ENCODE measurements at regions not wholly inside any gene's neighbourhood (a gene's known extent, or its start where the extent isn't known, plus 50 kb on each side); places are given as distances from the start of the nearest gene placed in this dataset.

GRCh38 chr7:42350801-42351200 lies 113.8 kb upstream of the GLI3 start:
- Histone ChIP-seq H4K20me1 (replicated peaks; ENCODE audit: control insufficient read depth, extremely low read depth, insufficient read depth, low read length) (no peaks in the 10 kb centered on the region), H3K4me2 (ENCODE audit: insufficient read depth, low read length) (no peak overlapping the region), H3K4me3 (replicated peaks in 1 of 3; ENCODE audit: insufficient read depth in 1 of 3, low read depth in 1 of 3, low read length in 3 of 3) (no peak overlapping the region), H3K79me2 (ENCODE audit: control insufficient read depth, insufficient read depth, low read length) (no peaks in the 10 kb centered on the region), H3K9me3 (replicated peaks; ENCODE audit: control insufficient read depth, insufficient read depth, low read length) (no peaks in the 10 kb centered on the region), H3K9me1 (replicated peaks; ENCODE audit: control insufficient read depth, extremely low read depth, insufficient read depth, low read length) (no peaks in the 10 kb centered on the region), H3K27ac (ENCODE audit: insufficient read depth, low read depth, low read length) (no peak overlapping the region), H2AFZ (ENCODE audit: low read depth, low read length) (no peak overlapping the region), H3K27me3 (ENCODE audit: control insufficient read depth in 2 of 2, insufficient read depth in 2 of 2, low read length in 2 of 2) (no peaks in the 10 kb centered on the region), H3K9ac (replicated peaks; ENCODE audit: extremely low read depth, insufficient read depth, low read length) (no peak overlapping the region), H3K4me1 (ENCODE audit: control insufficient read depth, extremely low read depth, insufficient read depth, low read length) (no peaks in the 10 kb centered on the region), H3K36me3 (ENCODE audit: control insufficient read depth in 2 of 2, extremely low read depth in 1 of 2, insufficient read depth in 2 of 2, low read length in 2 of 2) (no peaks in the 10 kb centered on the region)
- POLR2A ChIA-PET, result no interaction called here
- TF ChIP-seq POLR2A (IDR thresholded peaks at IDR 0.05; ENCODE audit: low read depth, low read length) (no peak), EZH2 (IDR thresholded peaks at IDR 0.05; ENCODE audit: borderline replicate concordance, low read depth, low read length, severe bottlenecking) (no peak), MYC (IDR thresholded peaks at IDR 0.05; ENCODE audit: low read depth, low read length) (no peak), GATA2 (IDR thresholded peaks at IDR 0.05; ENCODE audit: insufficient read depth, insufficient read length, low read depth, low read length) (no peak), FOS (IDR thresholded peaks at IDR 0.05; ENCODE audit: borderline replicate concordance, insufficient read depth, low read length) (no peak), CTCF (IDR thresholded peaks at IDR 0.05; ENCODE audit: extremely low read depth in 1 of 2, insufficient read depth in 1 of 2, low read depth in 1 of 2, low read length in 2 of 2) (no peak), POLR2AphosphoS5 (IDR thresholded peaks at IDR 0.05; ENCODE audit: insufficient read depth, low read depth, low read length) (no peak), MAX (IDR thresholded peaks at IDR 0.05; ENCODE audit: insufficient read depth, insufficient read length) (no peak), JUN (IDR thresholded peaks at IDR 0.05; ENCODE audit: borderline replicate concordance, insufficient read depth, insufficient read length, low read depth) (no peak)
- no peak for FAIRE-seq
- CTCF ChIA-PET, result no interaction called here
- no peak for DNase-seq (ENCODE audit: low read depth, low spot score)
- dilution Hi-C loops (cut with MboI; ENCODE audit: extremely low pct_ligation_motif_present, low sequenced_read_pairs), result no loop called here
- BruUV-seq (replicated peaks), result no TSS peak
- intact Hi-C loops (cut with micrococcal nuclease), result no loop called here
